HepG2 (cell line): ENCODE measurements at regions not wholly inside any gene's neighbourhood (a gene's known extent, or its start where the extent isn't known, plus 50 kb on each side); places are given as distances from the start of the nearest gene placed in this dataset.

ENCODE experiments used
- ATAC-seq: fragments of 200-7000 bp; cut with Tn5 transposase; 3 replicates; pipeline ENCODE4 v1.9.1; 2020; ENCODE audit warnings: mild to moderate bottlenecking, moderate library complexity
- BruUV-seq: library from RNA; stranded (reverse); fragments of 400-500 nt; replicated peaks from 2 replicates; lab custom pipeline; 2021; lab: Mats Ljungman, UMichigan
- CTCF ChIA-PET: fragments of 300-600 bp; formaldehyde crosslinking; extraction: SDS; loops from one replicate; lab custom pipeline; 2021; ENCODE audit warnings: low total read pairs, inconsistent platforms, low intra/inter-chr PET ratio; lab: Yijun Ruan, JAX
- POLR2A ChIA-PET: fragments of 350-600 bp; sonication (Branson Sonifier 250); formaldehyde crosslinking; loops from one replicate; lab custom pipeline; 2020; ENCODE audit warnings: antibody characterized with exemption, inconsistent platforms; lab: Yijun Ruan, JAX
- DNase-seq: peaks from one replicate; pipeline ENCODE4 v3.0.0-alpha.2; 2015; ENCODE audit warnings: low spot score
- FAIRE-seq: peaks from 3 replicates; lab custom pipeline; 2011; peaks lifted over from hg19 to GRCh38; lab: Jason Lieb, UNC
- H2AFZ ChIP-seq: one replicate; pipeline ENCODE4 v1.6.1; 2011; ENCODE audit warnings: low read length, inconsistent platforms
- H3K27ac ChIP-seq: fragments of 300-600 bp; 3 replicates; pipeline ENCODE4 v1.8.0; 2011; ENCODE audit warnings: mixed run types, mild to moderate bottlenecking, mixed read lengths, low read length, inconsistent platforms; ENCODE audit not compliant: insufficient read depth; ENCODE audit errors: extremely low read length
- H3K27me3 ChIP-seq, 2 experiments: fragments of 200-600 bp in 1 of 2; 2 replicates in 1 of 2; 3 replicates in 1 of 2; pipeline versions ENCODE4 v1.6.0 to v1.8.0; 2011; ENCODE audit warnings: low read length in 2 of 2, mild to moderate bottlenecking in 2 of 2, moderate library complexity in 2 of 2, inconsistent platforms in 1 of 2; ENCODE audit not compliant: insufficient read depth in 2 of 2, control insufficient read depth in 1 of 2
- H3K36me3 ChIP-seq, 2 experiments: fragments of 200-600 bp in 1 of 2; replicated peaks in 1 of 2; 2 replicates in 1 of 2; 3 replicates in 1 of 2; pipeline versions ENCODE4 v1.5.1 to v1.8.0; 2011; ENCODE audit warnings: low read length in 2 of 2, inconsistent platforms in 1 of 2; ENCODE audit not compliant: insufficient read depth in 2 of 2, control insufficient read depth in 1 of 2
- H3K4me1 ChIP-seq: 2 replicates; pipeline ENCODE4 v1.5.1; 2012; ENCODE audit warnings: low read length, inconsistent platforms; ENCODE audit not compliant: insufficient read depth
- H3K4me2 ChIP-seq: 2 replicates; pipeline ENCODE4 v1.6.0; 2011; ENCODE audit warnings: low read depth, low read length, inconsistent platforms
- H3K4me3 ChIP-seq, 3 experiments: fragments of 200-600 bp in 1 of 3; sonication (generic), shearing (Covaris generic) in 1 of 3; replicated peaks in 1 of 3; 2 replicates each; pipeline ENCODE4 v1.5.1; 2011 to 2016; ENCODE audit warnings: low read length in 3 of 3, inconsistent platforms in 2 of 3, low read depth in 2 of 3, mild to moderate bottlenecking in 2 of 3, control low read depth in 1 of 3, mixed read lengths in 1 of 3; ENCODE audit not compliant: insufficient read depth in 1 of 3
- H3K79me2 ChIP-seq: one replicate; pipeline ENCODE4 v1.6.1; 2011; ENCODE audit warnings: low read length, inconsistent platforms; ENCODE audit not compliant: insufficient read depth
- H3K9ac ChIP-seq: 2 replicates; pipeline ENCODE4 v1.6.0; 2011; ENCODE audit warnings: mild to moderate bottlenecking, low read depth, low read length, inconsistent platforms; ENCODE audit not compliant: insufficient read depth
- H3K9me3 ChIP-seq: 2 replicates; pipeline ENCODE4 v1.5.1; 2012; ENCODE audit warnings: mild to moderate bottlenecking, low read length
- H4K20me1 ChIP-seq: 2 replicates; pipeline ENCODE4 v1.6.0; 2011; ENCODE audit warnings: inconsistent platforms, mild to moderate bottlenecking, low read length, moderate library complexity; ENCODE audit not compliant: insufficient read depth
- FOXJ3 ChIP-seq: sonication (generic); formaldehyde crosslinking; IDR thresholded peaks from 2 replicates; pipeline ENCODE4 v1.4.0; 2020; ENCODE audit warnings: missing genetic modification reagents, mild to moderate bottlenecking, borderline replicate concordance
- GABPA ChIP-seq, 2 experiments: IDR thresholded peaks; 2 replicates each; pipeline ENCODE4 v1.6.1; 2011 to 2016; ENCODE audit warnings: low read depth in 2 of 2, low read length in 1 of 2, missing biosample characterization in 1 of 2, missing genetic modification characterization in 1 of 2
- GATA4 ChIP-seq: sonication (generic); IDR thresholded peaks from 2 replicates; pipeline ENCODE4 v1.6.1; 2016; ENCODE audit warnings: antibody characterized with exemption, low read depth, borderline replicate concordance
- JUND ChIP-seq: sonication (generic); formaldehyde crosslinking; IDR thresholded peaks from 2 replicates; pipeline ENCODE4 v1.8.0; 2022; ENCODE audit warnings: mild to moderate bottlenecking, missing genetic modification reagents
- LCORL ChIP-seq, 2 experiments: fragments of 450-650 bp in 1 of 2; sonication (generic) in 1 of 2; formaldehyde crosslinking in 1 of 2; IDR thresholded peaks; 2 replicates each; pipeline versions ENCODE4 v1.5.0 to v1.6.1; 2017 to 2020; ENCODE audit warnings: antibody characterized with exemption in 1 of 2, missing genetic modification reagents in 1 of 2
- MTF1 ChIP-seq: sonication (generic); formaldehyde crosslinking; IDR thresholded peaks from 2 replicates; pipeline ENCODE4 v1.5.0; 2020; ENCODE audit warnings: missing genetic modification reagents
- POLR2AphosphoS2 ChIP-seq: IDR thresholded peaks from 2 replicates; pipeline ENCODE4 v1.6.1; 2011; ENCODE audit warnings: low read depth, low read length, improper control_type of control experiment
- SMAD9 ChIP-seq: sonication (generic); formaldehyde crosslinking; IDR thresholded peaks from 2 replicates; pipeline ENCODE4 v1.5.1; 2020; ENCODE audit warnings: mild to moderate bottlenecking, missing genetic modification reagents
- SNAI1 ChIP-seq: sonication (generic); formaldehyde crosslinking; IDR thresholded peaks from 2 replicates; pipeline ENCODE4 v1.5.0; 2020; ENCODE audit warnings: mild to moderate bottlenecking, missing genetic modification reagents, borderline replicate concordance
- ZKSCAN5 ChIP-seq: sonication (generic); formaldehyde crosslinking; IDR thresholded peaks from 2 replicates; pipeline ENCODE4 v1.5.1; 2020; ENCODE audit warnings: mild to moderate bottlenecking, missing genetic modification reagents
- ZNF614 ChIP-seq: IDR thresholded peaks from 2 replicates; pipeline ENCODE4 v1.6.1; 2018; ENCODE audit warnings: missing biosample characterization, missing genetic modification reagents, inconsistent platforms, borderline replicate concordance
- WGBS: methylation state at CpG from one replicate; pipeline ENCODE4 v1.1.6; 2017; ENCODE audit warnings: low lambda C conversion rate; 5-methylcytosine and 5-hydroxymethylcytosine counted together
- in situ Hi-C: cut with HindIII; loops from 2 replicates; pipeline ENCODE4 v1.10.0; 2017; ENCODE audit warnings: low pct_unique_long_range_greater_than_20kb; ENCODE audit not compliant: extremely low pct_ligation_motif_present
- intact Hi-C: fragments of 100-400 bp; cut with micrococcal nuclease; formaldehyde crosslinking; loops from one replicate; pipeline ENCODE4 v1.10.0; 2022; ENCODE audit not compliant: unreplicated experiment
- TF ChIP-seq, protein P1 (sequence below): sonication (generic); formaldehyde crosslinking; IDR thresholded peaks from 2 replicates; pipeline ENCODE4 v1.8.1; 2023; ENCODE audit warnings: missing genetic modification reagents, mild to moderate bottlenecking, borderline replicate concordance
- TF ChIP-seq, protein P2 (sequence below): sonication (generic); formaldehyde crosslinking; IDR thresholded peaks from 2 replicates; pipeline ENCODE4 v1.4.0; 2020; ENCODE audit warnings: mild to moderate bottlenecking, missing genetic modification reagents
- TF ChIP-seq, protein P3 (sequence below): fragments of 450-650 bp; IDR thresholded peaks from 2 replicates; pipeline ENCODE4 v1.6.1; 2016
- TF ChIP-seq, protein P4 (sequence below), 2 experiments: sonication (generic) in 1 of 2; formaldehyde crosslinking in 1 of 2; IDR thresholded peaks; 2 replicates each; pipeline versions ENCODE4 v1.4.0 to v1.6.1; 2016 to 2020; ENCODE audit warnings: borderline replicate concordance in 1 of 2, low read depth in 1 of 2, mild to moderate bottlenecking in 1 of 2, missing genetic modification reagents in 1 of 2

DNA sequence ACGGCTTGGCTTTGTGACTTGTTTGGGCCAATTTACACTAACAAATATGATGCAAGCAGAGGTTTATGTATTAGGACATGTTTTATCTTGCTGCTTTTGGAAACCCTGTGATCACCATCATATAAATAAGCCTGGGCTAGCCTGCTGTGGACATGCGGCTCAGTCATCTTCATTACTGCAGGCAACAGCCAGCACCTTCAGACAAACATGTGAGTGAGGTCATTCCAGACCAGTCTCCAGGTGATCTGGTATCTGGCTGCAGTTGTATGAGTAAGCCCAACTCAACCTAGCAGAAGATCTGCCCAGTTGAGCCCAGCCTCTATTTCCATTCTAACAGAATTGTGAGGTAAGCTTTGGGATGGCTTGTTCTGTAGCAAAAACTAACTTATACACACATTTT, 254.6 kb upstream of the ATP5MC3 start:
- Histone ChIP-seq H3K4me1 (no peaks in the 10 kb centered on the region), H3K9me3 (no peaks in the 10 kb centered on the region), H3K36me3 (no peaks in the 10 kb centered on the region), H3K4me3 (no peak overlapping the region), H4K20me1 (no peaks in the 10 kb centered on the region), H3K27ac (no peak overlapping the region), H2AFZ (no peak overlapping the region), H3K9ac (no peak overlapping the region), H3K79me2 (no peaks in the 10 kb centered on the region), H3K27me3 (peaks cover 1 to 13% of the 10 kb centered on the region in 2 experiments; a peak in 3 of 5 replicates), H3K4me2 (no peak overlapping the region)
- ChIA-PET CTCF (no interaction called here), POLR2A (no interaction called here)
- ATAC-seq (no peak), FAIRE-seq (no peak), DNase-seq (no peak)
- 2% methylated on average over 2 of the region's 2 CpGs for WGBS
- intact Hi-C loops (no loop called here), in situ Hi-C loops (no loop called here)
- BruUV-seq: no TSS peak
- TF ChIP-seq SMAD9 (CRISPR knock-in tag): no peak
- TF ChIP-seq JUND (CRISPR knock-in tag): no peak
- TF ChIP-seq, protein P1, sequence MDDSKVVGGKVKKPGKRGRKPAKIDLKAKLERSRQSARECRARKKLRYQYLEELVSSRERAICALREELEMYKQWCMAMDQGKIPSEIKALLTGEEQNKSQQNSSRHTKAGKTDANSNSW (CRISPR knock-in tag): no peak
- TF ChIP-seq SNAI1 (CRISPR knock-in tag): no peak
- TF ChIP-seq GATA4: no peak
- TF ChIP-seq, protein P2, sequence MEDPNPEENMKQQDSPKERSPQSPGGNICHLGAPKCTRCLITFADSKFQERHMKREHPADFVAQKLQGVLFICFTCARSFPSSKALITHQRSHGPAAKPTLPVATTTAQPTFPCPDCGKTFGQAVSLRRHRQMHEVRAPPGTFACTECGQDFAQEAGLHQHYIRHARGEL (CRISPR knock-in tag): no peak
- no peak for TF ChIP-seq POLR2AphosphoS2
- no peak for TF ChIP-seq LCORL (IDR thresholded peaks at IDR 0.05)
- no peak for TF ChIP-seq LCORL (CRISPR knock-in tag; IDR thresholded peaks at IDR 0.05)
- TF ChIP-seq ZKSCAN5 (CRISPR knock-in tag): no peak
- TF ChIP-seq, protein P3, sequence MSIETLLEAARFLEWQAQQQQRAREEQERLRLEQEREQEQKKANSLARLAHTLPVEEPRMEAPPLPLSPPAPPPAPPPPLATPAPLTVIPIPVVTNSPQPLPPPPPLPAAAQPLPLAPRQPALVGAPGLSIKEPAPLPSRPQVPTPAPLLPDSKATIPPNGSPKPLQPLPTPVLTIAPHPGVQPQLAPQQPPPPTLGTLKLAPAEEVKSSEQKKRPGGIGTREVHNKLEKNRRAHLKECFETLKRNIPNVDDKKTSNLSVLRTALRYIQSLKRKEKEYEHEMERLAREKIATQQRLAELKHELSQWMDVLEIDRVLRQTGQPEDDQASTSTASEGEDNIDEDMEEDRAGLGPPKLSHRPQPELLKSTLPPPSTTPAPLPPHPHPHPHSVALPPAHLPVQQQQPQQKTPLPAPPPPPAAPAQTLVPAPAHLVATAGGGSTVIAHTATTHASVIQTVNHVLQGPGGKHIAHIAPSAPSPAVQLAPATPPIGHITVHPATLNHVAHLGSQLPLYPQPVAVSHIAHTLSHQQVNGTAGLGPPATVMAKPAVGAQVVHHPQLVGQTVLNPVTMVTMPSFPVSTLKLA: no peak
- no peak for TF ChIP-seq FOXJ3 (CRISPR knock-in tag)
- no peak for TF ChIP-seq MTF1 (CRISPR knock-in tag)
- TF ChIP-seq, protein P4, sequence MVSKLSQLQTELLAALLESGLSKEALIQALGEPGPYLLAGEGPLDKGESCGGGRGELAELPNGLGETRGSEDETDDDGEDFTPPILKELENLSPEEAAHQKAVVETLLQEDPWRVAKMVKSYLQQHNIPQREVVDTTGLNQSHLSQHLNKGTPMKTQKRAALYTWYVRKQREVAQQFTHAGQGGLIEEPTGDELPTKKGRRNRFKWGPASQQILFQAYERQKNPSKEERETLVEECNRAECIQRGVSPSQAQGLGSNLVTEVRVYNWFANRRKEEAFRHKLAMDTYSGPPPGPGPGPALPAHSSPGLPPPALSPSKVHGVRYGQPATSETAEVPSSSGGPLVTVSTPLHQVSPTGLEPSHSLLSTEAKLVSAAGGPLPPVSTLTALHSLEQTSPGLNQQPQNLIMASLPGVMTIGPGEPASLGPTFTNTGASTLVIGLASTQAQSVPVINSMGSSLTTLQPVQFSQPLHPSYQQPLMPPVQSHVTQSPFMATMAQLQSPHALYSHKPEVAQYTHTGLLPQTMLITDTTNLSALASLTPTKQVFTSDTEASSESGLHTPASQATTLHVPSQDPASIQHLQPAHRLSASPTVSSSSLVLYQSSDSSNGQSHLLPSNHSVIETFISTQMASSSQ (IDR thresholded peaks at IDR 0.05; ENCODE audit: low read depth): no peak
- TF ChIP-seq, protein P4 (CRISPR knock-in tag; IDR thresholded peaks at IDR 0.05; ENCODE audit: borderline replicate concordance): no peak
- no peak for TF ChIP-seq ZNF614
- no peak for TF ChIP-seq GABPA (IDR thresholded peaks at IDR 0.05; ENCODE audit: low read depth, low read length)
- no peak for TF ChIP-seq GABPA (CRISPR knock-in tag; IDR thresholded peaks at IDR 0.05; ENCODE audit: low read depth)
